Endodermal cell (in vitro differentiated cells): ENCODE measurements at regions not wholly inside any gene's neighbourhood (a gene's known extent, or its start where the extent isn't known, plus 50 kb on each side); places are given as distances from the start of the nearest gene placed in this dataset.

Experiments used
- DNase-seq: peaks from one replicate; pipeline ENCODE4 v3.0.0-alpha.2; 2017
- H3K27ac ChIP-seq: 2 replicates; pipeline ENCODE4 v1.5.1; 2013; ENCODE audit warnings: mild to moderate bottlenecking, low read depth, low read length, moderate library complexity
- H3K27me3 ChIP-seq: 2 replicates; pipeline ENCODE4 v1.6.1; 2013; ENCODE audit warnings: mild to moderate bottlenecking, low read length, moderate library complexity; ENCODE audit not compliant: insufficient read depth, control insufficient read depth, poor library complexity, severe bottlenecking
- H3K36me3 ChIP-seq: 2 replicates; pipeline ENCODE4 v1.7.0; 2013; ENCODE audit warnings: mild to moderate bottlenecking, low read length, moderate library complexity; ENCODE audit not compliant: control insufficient read depth, insufficient read depth
- H3K4me1 ChIP-seq: one replicate; pipeline ENCODE4 v1.7.0; 2013; ENCODE audit warnings: low read length; ENCODE audit not compliant: control insufficient read depth, insufficient read depth
- H3K4me3 ChIP-seq: 2 replicates; pipeline ENCODE4 v1.5.1; 2013; ENCODE audit warnings: mild to moderate bottlenecking, low read length, moderate library complexity
- H3K9ac ChIP-seq: 2 replicates; pipeline ENCODE4 v1.6.1; 2013; ENCODE audit warnings: mild to moderate bottlenecking, low read length, moderate library complexity; ENCODE audit not compliant: poor library complexity, severe bottlenecking; ENCODE audit errors: extremely low read depth
- H3K9me3 ChIP-seq: 2 replicates; pipeline ENCODE4 v1.6.1; 2013; ENCODE audit warnings: mild to moderate bottlenecking, low read length, moderate library complexity; ENCODE audit not compliant: control insufficient read depth
- H3K27ac Mint-ChIP-seq: 2 replicates; pipeline ENCODE4 v1.8.0; 2020; ENCODE audit warnings: mixed read lengths
- H3K27me3 Mint-ChIP-seq: 2 replicates; pipeline ENCODE4 v1.8.0; 2021; ENCODE audit warnings: mild to moderate bottlenecking, mixed read lengths; ENCODE audit not compliant: insufficient read depth
- H3K36me3 Mint-ChIP-seq: 2 replicates; pipeline ENCODE4 v1.8.0; 2020; ENCODE audit warnings: low read depth, mixed read lengths
- H3K4me1 Mint-ChIP-seq: 2 replicates; pipeline ENCODE4 v1.8.0; 2020; ENCODE audit warnings: mixed read lengths
- H3K4me3 Mint-ChIP-seq: 2 replicates; pipeline ENCODE4 v1.8.0; 2020; ENCODE audit warnings: mild to moderate bottlenecking, moderate library complexity, mixed read lengths
- H3K9me3 Mint-ChIP-seq: 2 replicates; pipeline ENCODE4 v1.8.0; 2020; ENCODE audit warnings: mild to moderate bottlenecking, mixed read lengths
- WGBS, 2 experiments: methylation state at CpG; one replicate each; pipeline versions ENCODE4 v1.1.5 to v1.1.7; 2013; ENCODE audit warnings: missing lambda C conversion rate in 2 of 2, mixed read lengths in 1 of 2; ENCODE audit not compliant: insufficient coverage in 1 of 2, insufficient read length in 1 of 2; 5-methylcytosine and 5-hydroxymethylcytosine counted together
- TF ChIP-seq, protein P1 (sequence below): fragments of 200-600 bp; sonication (generic); conservative IDR thresholded peaks from 2 replicates; pipeline ENCODE4 v1.5.0; 2021; ENCODE audit warnings: antibody characterized with exemption, mild to moderate bottlenecking

DNA sequence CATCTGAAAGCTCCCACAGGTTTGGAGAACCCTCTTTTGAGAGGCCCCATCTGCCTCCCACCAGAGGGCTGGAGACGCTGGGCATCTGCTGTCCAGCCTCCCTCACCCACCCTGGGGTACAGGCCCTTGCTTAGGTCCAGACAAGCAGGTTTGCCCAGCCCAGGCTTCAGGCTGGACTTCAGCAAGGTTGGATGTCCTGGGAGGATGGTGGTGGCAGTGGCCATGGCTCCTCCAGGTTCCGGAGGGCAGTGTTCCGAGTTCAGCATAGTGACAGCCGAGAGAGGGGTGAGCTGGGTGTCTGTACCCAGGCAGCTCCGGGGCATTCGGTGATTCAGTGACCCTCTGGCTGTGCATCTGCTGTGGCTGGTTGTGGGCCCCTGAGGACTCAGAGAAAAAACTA is 58.2 kb upstream of the HDAC4 start:
- H3K9me3 ChIP-seq = no peaks in the 10 kb centered on the region
- no peak overlapping the region for H3K9ac ChIP-seq
- Mint-ChIP-seq H3K36me3 (no peaks in the 10 kb centered on the region), H3K27me3 (no peaks in the 10 kb centered on the region), H3K9me3 (peaks cover 17% of the 10 kb centered on the region), H3K4me1 (no peaks in the 10 kb centered on the region), H3K4me3 (no peak overlapping the region), H3K27ac (no peak overlapping the region)
- H3K27ac ChIP-seq = no peak overlapping the region
- 82 to 92% methylated on average over 3 to 6 of the region's 6 CpGs for WGBS, 2 experiments
- TF ChIP-seq, protein P1, sequence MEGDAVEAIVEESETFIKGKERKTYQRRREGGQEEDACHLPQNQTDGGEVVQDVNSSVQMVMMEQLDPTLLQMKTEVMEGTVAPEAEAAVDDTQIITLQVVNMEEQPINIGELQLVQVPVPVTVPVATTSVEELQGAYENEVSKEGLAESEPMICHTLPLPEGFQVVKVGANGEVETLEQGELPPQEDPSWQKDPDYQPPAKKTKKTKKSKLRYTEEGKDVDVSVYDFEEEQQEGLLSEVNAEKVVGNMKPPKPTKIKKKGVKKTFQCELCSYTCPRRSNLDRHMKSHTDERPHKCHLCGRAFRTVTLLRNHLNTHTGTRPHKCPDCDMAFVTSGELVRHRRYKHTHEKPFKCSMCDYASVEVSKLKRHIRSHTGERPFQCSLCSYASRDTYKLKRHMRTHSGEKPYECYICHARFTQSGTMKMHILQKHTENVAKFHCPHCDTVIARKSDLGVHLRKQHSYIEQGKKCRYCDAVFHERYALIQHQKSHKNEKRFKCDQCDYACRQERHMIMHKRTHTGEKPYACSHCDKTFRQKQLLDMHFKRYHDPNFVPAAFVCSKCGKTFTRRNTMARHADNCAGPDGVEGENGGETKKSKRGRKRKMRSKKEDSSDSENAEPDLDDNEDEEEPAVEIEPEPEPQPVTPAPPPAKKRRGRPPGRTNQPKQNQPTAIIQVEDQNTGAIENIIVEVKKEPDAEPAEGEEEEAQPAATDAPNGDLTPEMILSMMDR = no peak
- H3K4me3 ChIP-seq = no peak overlapping the region
- H3K4me1 ChIP-seq = no peaks in the 10 kb centered on the region
- H3K36me3 ChIP-seq = no peaks in the 10 kb centered on the region
- no peaks in the 10 kb centered on the region for H3K27me3 ChIP-seq
- peak; percentile 16 for DNase-seq

DNA sequence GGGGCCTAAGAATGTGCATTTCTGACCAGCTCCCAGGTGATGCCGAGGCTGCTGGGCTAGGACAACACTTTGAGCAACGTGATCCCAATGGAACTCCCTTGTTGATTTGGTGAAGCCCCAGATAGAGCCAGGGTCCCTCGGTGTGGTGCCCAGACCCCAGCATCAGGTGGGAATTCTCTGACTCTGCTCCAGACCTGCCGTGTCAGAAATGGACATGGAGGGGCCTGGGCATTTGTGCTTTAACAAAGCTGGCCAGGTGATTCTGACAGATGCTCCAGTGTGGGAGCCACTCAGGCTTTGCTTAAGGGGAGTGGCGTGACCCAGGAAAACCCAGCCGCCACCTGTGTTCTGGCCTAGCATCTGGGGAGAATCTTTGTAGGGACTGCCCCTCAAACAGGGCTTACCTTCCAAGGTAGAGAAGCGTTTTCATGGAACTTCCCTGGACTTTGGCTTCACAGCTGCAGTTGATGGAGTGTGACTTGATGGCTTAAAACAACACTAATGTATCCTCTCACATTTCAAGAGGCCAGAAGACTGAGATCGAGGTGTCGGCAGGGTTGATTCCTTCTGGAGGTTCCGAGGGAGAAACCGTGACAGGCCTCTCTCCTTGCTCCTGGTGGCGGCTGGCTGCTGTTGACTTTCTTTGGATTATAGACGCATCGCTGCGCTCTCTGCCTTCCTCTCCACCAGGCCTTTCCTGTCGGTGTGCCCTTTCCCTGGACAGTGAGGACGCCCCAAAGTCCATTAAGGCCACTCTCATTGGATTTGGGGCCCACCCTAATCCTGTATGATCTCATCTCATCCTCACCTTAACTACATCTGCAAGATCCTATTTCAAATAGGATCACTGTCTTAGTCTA is 57.0 kb upstream of the HDAC4 start:
- no peaks in the 10 kb centered on the region for H3K27me3 Mint-ChIP-seq
- peak; percentile 24 for DNase-seq
- no peak overlapping the region for H3K4me3 ChIP-seq
- H3K27me3 ChIP-seq = no peaks in the 10 kb centered on the region
- no peaks in the 10 kb centered on the region for H3K4me1 ChIP-seq
- H3K9ac ChIP-seq = no peak overlapping the region
- TF ChIP-seq, protein P1 = no peak
- H3K36me3 ChIP-seq = no peaks in the 10 kb centered on the region
- H3K9me3 Mint-ChIP-seq = peaks cover 25% of the 10 kb centered on the region
- H3K27ac Mint-ChIP-seq = no peak overlapping the region
- no peaks in the 10 kb centered on the region for H3K9me3 ChIP-seq
- no peaks in the 10 kb centered on the region for H3K36me3 Mint-ChIP-seq
- H3K4me1 Mint-ChIP-seq = no peaks in the 10 kb centered on the region
- WGBS, 2 experiments = 91 to 98% methylated on average over 11 to 17 of the region's 17 CpGs
- H3K27ac ChIP-seq = no peak overlapping the region
- H3K4me3 Mint-ChIP-seq = no peak overlapping the region

DNA sequence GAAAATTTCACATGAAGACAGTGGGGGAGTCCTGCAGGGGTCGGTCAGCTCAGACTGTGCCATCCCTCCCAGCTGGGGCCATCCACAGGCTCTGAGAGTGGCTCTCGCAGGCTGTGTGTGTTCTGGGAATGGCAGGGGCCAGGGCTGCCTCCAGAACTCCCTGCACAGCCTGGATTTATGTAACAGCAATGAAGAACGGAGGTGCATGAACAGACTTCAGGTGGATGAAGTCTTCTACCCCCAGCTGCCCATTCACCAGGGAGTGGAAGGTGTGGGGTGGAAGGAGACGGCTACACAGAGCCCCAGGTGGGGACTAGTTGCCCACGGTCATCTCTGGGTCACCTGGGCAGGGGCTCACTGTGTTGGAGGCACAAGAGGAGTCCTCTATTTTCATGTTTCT is 56.1 kb upstream of the HDAC4 start:
- Histone ChIP-seq H3K4me1 (no peaks in the 10 kb centered on the region), H3K9me3 (peaks cover 6% of the 10 kb centered on the region), H3K27me3 (no peaks in the 10 kb centered on the region), H3K9ac (no peak overlapping the region), H3K27ac (no peak overlapping the region), H3K36me3 (no peaks in the 10 kb centered on the region), H3K4me3 (no peak overlapping the region)
- H3K36me3 Mint-ChIP-seq = no peaks in the 10 kb centered on the region
- 84% methylated on average over 3 to 5 of the region's 5 CpGs for WGBS, 2 experiments
- H3K27me3 Mint-ChIP-seq = no peaks in the 10 kb centered on the region
- peaks cover 32% of the 10 kb centered on the region for H3K9me3 Mint-ChIP-seq
- DNase-seq = no peak
- no peak overlapping the region for H3K27ac Mint-ChIP-seq
- H3K4me3 Mint-ChIP-seq = no peak overlapping the region
- TF ChIP-seq, protein P1 = no peak
- no peaks in the 10 kb centered on the region for H3K4me1 Mint-ChIP-seq
